ENCODE measurements at regions not wholly inside any gene's neighbourhood (a gene's known extent, or its start where the extent isn't known, plus 50 kb on each side); places are given as distances from the start of the nearest gene placed in this dataset.

DNA sequence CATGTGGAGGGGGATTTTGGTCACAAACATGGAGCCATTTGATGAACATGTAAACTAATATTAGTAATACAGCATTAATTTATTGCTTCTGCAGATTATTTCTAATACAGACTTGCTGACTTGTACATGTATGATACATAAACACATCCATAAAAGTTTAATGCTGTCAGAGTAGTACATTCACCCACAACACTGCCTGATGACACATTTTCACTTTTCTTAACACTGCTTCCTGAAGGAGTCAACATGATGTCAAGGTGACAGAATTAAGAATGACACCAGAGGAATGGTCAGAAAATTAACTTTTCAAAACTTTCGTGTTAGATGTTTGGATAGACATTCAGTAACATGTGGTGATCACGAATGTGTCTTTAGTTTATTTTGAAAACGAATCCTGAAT lies 199.4 kb downstream of the SATB1 start:
- no peak for DNase-seq (ENCODE audit: low read depth)
- H3K4me3 ChIP-seq (ENCODE audit: low read depth, low read length) = no peak overlapping the region
- TF ChIP-seq, protein P1, sequence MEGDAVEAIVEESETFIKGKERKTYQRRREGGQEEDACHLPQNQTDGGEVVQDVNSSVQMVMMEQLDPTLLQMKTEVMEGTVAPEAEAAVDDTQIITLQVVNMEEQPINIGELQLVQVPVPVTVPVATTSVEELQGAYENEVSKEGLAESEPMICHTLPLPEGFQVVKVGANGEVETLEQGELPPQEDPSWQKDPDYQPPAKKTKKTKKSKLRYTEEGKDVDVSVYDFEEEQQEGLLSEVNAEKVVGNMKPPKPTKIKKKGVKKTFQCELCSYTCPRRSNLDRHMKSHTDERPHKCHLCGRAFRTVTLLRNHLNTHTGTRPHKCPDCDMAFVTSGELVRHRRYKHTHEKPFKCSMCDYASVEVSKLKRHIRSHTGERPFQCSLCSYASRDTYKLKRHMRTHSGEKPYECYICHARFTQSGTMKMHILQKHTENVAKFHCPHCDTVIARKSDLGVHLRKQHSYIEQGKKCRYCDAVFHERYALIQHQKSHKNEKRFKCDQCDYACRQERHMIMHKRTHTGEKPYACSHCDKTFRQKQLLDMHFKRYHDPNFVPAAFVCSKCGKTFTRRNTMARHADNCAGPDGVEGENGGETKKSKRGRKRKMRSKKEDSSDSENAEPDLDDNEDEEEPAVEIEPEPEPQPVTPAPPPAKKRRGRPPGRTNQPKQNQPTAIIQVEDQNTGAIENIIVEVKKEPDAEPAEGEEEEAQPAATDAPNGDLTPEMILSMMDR (IDR thresholded peaks at IDR 0.05; ENCODE audit: low read depth, low read length) = no peak
- TF ChIP-seq POLR2A (IDR thresholded peaks at IDR 0.05; ENCODE audit: extremely low read depth, insufficient read length) = no peak
- no peak for TF ChIP-seq MYC (IDR thresholded peaks at IDR 0.05; ENCODE audit: low read depth, low read length)
- TF ChIP-seq, protein P2, sequence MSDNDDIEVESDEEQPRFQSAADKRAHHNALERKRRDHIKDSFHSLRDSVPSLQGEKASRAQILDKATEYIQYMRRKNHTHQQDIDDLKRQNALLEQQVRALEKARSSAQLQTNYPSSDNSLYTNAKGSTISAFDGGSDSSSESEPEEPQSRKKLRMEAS (IDR thresholded peaks at IDR 0.05; ENCODE audit: low read depth, low read length) = no peak

DNA sequence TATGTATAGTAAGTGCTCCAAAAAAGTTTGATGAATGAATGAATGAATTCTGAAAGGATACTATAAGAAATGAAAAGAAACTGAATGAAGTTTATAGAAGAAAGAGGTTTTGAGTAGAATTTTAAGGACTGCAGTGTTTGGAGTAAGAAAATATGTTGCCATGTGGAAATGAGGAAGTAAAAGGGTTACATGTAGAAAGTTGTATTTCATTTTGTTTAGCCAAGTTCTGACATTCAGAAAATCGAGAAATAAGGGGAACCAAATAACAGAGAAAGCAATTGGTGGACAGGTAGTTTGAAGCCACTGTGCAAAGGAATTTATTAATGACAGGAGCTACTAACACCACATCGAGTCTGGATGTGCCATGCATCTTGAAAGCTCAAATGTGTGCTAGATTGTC lies 200.7 kb downstream of the SATB1 start:
- no peak for TF ChIP-seq MYC (IDR thresholded peaks at IDR 0.05; ENCODE audit: low read depth, low read length)
- no peak for TF ChIP-seq POLR2A (IDR thresholded peaks at IDR 0.05; ENCODE audit: extremely low read depth, insufficient read length)
- no peak overlapping the region for H3K4me3 ChIP-seq (ENCODE audit: low read depth, low read length)
- DNase-seq (ENCODE audit: low read depth) = peak; percentile 49

DNA sequence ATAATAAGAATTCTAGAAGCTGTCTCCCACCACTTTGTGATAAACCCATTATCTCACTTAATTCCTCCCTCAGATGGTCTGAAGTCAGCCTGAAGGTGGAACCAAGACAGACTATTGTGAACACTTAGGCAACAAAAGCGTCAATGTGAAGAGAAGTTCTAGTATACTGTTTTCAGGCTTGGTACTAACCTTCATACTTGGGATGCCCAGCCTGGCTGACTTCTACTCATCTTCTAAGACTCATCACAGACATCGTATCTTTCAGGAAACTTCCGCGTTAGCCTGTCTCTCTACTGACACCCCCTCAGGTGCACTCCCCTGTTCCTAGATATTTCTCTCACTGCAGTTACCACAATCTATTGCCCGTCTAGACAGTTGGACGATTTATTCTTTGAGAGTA lies 201.2 kb downstream of the SATB1 start:
- TF ChIP-seq POLR2A (IDR thresholded peaks at IDR 0.05; ENCODE audit: extremely low read depth, insufficient read length) (no peak), MYC (IDR thresholded peaks at IDR 0.05; ENCODE audit: low read depth, low read length) (no peak)
- TF ChIP-seq, protein P2 (IDR thresholded peaks at IDR 0.05; ENCODE audit: low read depth, low read length) = no peak
- TF ChIP-seq, protein P1 (IDR thresholded peaks at IDR 0.05; ENCODE audit: low read depth, low read length) = no peak
- no peak overlapping the region for H3K4me3 ChIP-seq (ENCODE audit: low read depth, low read length)
- no peak for DNase-seq (ENCODE audit: low read depth)

DNA sequence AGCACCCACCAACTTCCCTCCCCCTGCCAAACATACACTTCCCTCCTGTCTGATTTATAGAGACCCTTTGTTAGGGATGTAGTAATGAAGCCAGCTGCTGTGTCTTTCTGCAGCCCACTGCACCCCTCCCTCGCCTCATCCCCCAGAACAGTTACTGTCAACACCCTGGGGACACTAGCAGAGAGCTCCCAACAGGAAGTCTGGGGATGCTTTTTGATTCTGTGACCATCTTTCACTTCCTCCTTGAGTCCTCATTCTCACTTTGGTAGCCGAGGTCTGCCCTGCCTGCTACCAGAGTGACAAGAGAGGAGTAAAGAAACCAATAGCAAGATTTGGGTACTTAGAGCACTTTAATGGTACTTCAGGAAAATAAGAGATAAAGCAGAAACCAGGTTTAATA lies 201.6 kb downstream of the SATB1 start:
- TF ChIP-seq, protein P1 (IDR thresholded peaks at IDR 0.05; ENCODE audit: low read depth, low read length) = no peak
- TF ChIP-seq, protein P2 (IDR thresholded peaks at IDR 0.05; ENCODE audit: low read depth, low read length) = no peak
- TF ChIP-seq MYC (IDR thresholded peaks at IDR 0.05; ENCODE audit: low read depth, low read length) (no peak), POLR2A (IDR thresholded peaks at IDR 0.05; ENCODE audit: extremely low read depth, insufficient read length) (no peak)
- no peak overlapping the region for H3K4me3 ChIP-seq (ENCODE audit: low read depth, low read length)
- peak; percentile 96 for DNase-seq (ENCODE audit: low read depth)

DNA sequence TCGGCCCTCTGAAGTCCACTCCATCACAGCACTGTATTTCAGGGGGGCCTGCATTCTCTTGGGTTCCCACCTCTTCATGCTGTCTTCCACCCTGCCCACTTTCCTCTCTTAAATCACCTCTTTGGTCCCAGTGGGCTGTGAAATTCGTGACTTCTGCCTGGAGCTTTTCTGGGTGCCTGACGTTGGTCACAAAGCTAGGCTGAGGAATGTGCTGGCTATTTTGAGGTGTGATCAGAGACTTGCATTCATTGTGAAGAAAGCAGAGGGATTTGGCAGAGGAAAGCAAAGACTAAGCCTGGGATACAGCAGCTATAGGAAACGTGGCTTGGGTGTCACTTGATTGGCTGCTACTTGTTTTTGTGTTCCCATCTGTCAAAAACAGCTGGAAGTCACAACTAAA lies 202.5 kb downstream of the SATB1 start:
- TF ChIP-seq POLR2A (IDR thresholded peaks at IDR 0.05; ENCODE audit: extremely low read depth, insufficient read length) = no peak
- TF ChIP-seq, protein P2 (IDR thresholded peaks at IDR 0.05; ENCODE audit: low read depth, low read length) = no peak
- no peak for TF ChIP-seq MYC (IDR thresholded peaks at IDR 0.05; ENCODE audit: low read depth, low read length)
- TF ChIP-seq, protein P1 (IDR thresholded peaks at IDR 0.05; ENCODE audit: low read depth, low read length) = no peak
- no peak for DNase-seq (ENCODE audit: low read depth)
- H3K4me3 ChIP-seq (ENCODE audit: low read depth, low read length) = no peak overlapping the region

DNA sequence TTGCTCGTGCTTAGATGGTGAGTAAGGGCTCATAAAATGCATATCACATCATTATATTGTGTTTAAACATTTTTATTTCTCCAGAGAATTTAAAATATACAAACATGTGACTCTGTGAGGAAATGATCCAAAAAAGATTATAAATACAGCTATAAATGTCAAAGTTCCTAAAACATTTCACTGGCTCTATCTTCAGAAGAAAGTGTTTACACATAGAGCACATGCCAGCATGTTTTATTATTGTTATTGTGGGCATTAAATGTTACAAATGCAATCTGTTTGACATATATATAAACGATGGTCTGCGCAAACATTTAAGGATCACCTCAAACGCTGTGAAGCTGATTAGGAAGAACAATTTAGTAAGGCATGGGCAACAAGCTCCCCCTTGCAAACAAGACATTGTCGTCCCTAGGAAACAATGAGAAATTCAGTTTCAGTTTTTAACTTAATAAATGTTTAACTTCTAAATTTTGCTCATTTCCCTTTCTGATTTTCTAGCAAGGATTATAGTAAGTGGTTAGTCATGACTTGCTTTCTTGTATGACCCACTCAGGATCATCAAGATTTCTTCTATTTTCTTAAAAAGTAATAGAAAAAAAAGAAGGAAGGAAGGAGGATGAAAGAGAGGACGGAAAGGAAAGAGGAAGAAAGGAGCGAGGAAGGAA lies 207.5 kb downstream of the SATB1 start:
- no peak for DNase-seq (ENCODE audit: low read depth)
- TF ChIP-seq, protein P1 (IDR thresholded peaks at IDR 0.05; ENCODE audit: low read depth, low read length) = no peak
- no peak for TF ChIP-seq MYC (IDR thresholded peaks at IDR 0.05; ENCODE audit: low read depth, low read length)
- TF ChIP-seq, protein P2 (IDR thresholded peaks at IDR 0.05; ENCODE audit: low read depth, low read length) = no peak
- H3K4me3 ChIP-seq (ENCODE audit: low read depth, low read length) = no peak overlapping the region

All from NB4 (cell line).